Femur (tissue), 1 donor: ENCODE measurements at regions not wholly inside any gene's neighbourhood (a gene's known extent, or its start where the extent isn't known, plus 50 kb on each side); places are given as distances from the start of the nearest gene placed in this dataset.

Experiments
- DNase-seq: peaks from one replicate; pipeline ENCODE4 v3.0.0-alpha.2; 2017

GRCh38 chr9:115914291-115914690, 239.3 kb upstream of the PAPPA start:
- DNase-seq = no peak

GRCh38 chr9:115921301-115921700, 232.3 kb upstream of the PAPPA start:
- DNase-seq = no peak

- no peak for DNase-seq
Measured at GRCh38 chr9:115922444-115922843, 231.1 kb upstream of the PAPPA start.

- DNase-seq = no peak
Measured at GRCh38 chr9:115923410-115923809, 230.2 kb upstream of the PAPPA start.

GRCh38 chr9:115923903-115924668, 229.5 kb upstream of the PAPPA start:
- DNase-seq = no peak

GRCh38 chr9:115924669-115924987, 229.0 kb upstream of the PAPPA start:
- no peak for DNase-seq

GRCh38 chr9:115925424-115925823, 228.2 kb upstream of the PAPPA start:
- no peak for DNase-seq

GRCh38 chr9:115930472-115930871, 223.1 kb upstream of the PAPPA start:
- DNase-seq = no peak

- no peak for DNase-seq
Measured at GRCh38 chr9:115938479-115938878, 215.1 kb upstream of the PAPPA start.

- no peak for DNase-seq
Measured at GRCh38 chr9:115939065-115939765, 214.4 kb upstream of the PAPPA start.

- no peak for DNase-seq
Measured at GRCh38 chr9:115941561-115942315, 211.9 kb upstream of the PAPPA start.

GRCh38 chr9:115943431-115944165, 210.0 kb upstream of the PAPPA start:
- DNase-seq = no peak

- peak; percentile 69 for DNase-seq
Measured at GRCh38 chr9:115944166-115944948, 209.2 kb upstream of the PAPPA start.

GRCh38 chr9:115945009-115945431, 208.6 kb upstream of the PAPPA start:
- no peak for DNase-seq

- no peak for DNase-seq
Measured at GRCh38 chr9:115946530-115946929, 207.1 kb upstream of the PAPPA start.

- no peak for DNase-seq
Measured at GRCh38 chr9:115951977-115952376, 201.6 kb upstream of the PAPPA start.

GRCh38 chr9:115952430-115953292, 200.9 kb upstream of the PAPPA start:
- DNase-seq = no peak

GRCh38 chr9:115956371-115956770, 197.2 kb upstream of the PAPPA start:
- DNase-seq = no peak

- DNase-seq = no peak
Measured at GRCh38 chr9:115957585-115957984, 196.0 kb upstream of the PAPPA start.

- DNase-seq = no peak
Measured at GRCh38 chr9:115964710-115965347, 188.8 kb upstream of the PAPPA start.

GRCh38 chr9:115966660-115967059, 186.9 kb upstream of the PAPPA start:
- no peak for DNase-seq
